NCI-H146 (cell line): ENCODE measurements at regions not wholly inside any gene's neighbourhood (a gene's known extent, or its start where the extent isn't known, plus 50 kb on each side); places are given as distances from the start of the nearest gene placed in this dataset.
"Not testable (repeated sequence)": the region's sequence is repeated elsewhere in the genome, so short reads cannot be mapped to it uniquely, and the experiment has no call there.

Experiments used
- DNase-seq: peaks from one replicate; lab custom pipeline; 2025; lab: John Stamatoyannopoulos, UW

DNA sequence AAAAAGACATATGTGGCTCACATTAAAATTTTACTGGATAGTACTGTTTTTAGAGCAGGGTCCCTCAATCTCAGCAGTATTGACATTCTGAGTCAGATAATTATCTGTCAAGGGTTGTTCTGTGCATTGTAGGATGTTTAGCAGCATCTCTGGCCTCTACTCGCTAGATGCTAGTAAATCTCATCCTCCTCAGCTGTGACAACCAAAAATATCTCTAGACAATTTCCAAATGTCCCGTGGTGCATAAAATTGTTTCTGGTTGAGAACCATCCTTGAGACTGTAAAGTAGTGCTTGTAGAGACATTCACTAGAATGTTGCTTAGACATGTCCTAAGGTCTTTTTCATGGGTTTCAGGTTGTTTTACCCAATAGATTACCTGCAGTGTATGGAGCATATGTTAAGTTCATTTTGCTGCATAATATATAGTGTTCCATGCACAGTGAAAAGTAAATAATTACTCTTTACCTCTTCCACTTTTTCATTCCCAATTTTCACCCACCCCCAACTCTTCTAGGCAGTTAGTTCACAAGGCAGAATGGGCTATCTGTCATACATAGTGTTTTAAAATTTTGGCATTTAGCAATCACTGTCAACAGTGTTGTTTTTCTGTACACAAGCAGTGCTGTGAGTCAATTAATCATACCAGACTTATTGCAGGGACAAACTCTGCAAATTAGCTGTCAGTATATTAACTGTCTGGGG is 200.2 kb upstream of the SLC38A2 start:
- DNase-seq = no peak

DNA sequence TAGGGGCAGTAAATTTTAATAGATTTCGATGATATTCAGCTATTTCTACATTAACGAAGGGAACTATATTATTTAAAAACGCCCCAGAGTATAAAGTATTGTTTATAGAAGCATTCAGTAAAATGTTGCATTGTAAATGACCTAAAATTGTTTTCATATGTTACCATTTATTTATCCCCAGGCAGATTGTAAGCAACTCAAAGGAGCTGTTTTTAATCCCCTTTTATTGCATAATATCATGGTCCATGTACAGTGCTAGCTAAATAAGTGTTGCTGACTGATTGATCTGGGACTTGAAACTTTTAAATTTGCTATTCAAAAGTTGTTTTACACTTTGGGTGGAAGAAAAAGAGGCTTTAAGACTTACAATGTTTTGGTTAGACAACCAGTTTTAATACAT is 199.0 kb upstream of the SLC38A2 start:
- no peak for DNase-seq

GRCh38 chr12:46569826-46570439 is 197.4 kb upstream of the SLC38A2 start:
- DNase-seq = no peak

GRCh38 chr12:46567667-46568066 is 195.1 kb upstream of the SLC38A2 start:
- DNase-seq = no peak

GRCh38 chr12:46562625-46563225 is 190.2 kb upstream of the SLC38A2 start:
- no peak for DNase-seq

GRCh38 chr12:46561769-46562624 is 189.4 kb upstream of the SLC38A2 start:
- DNase-seq = not testable (repeated sequence)

- no peak for DNase-seq
Measured at GRCh38 chr12:46560874-46561273, 188.3 kb upstream of the SLC38A2 start.

DNA sequence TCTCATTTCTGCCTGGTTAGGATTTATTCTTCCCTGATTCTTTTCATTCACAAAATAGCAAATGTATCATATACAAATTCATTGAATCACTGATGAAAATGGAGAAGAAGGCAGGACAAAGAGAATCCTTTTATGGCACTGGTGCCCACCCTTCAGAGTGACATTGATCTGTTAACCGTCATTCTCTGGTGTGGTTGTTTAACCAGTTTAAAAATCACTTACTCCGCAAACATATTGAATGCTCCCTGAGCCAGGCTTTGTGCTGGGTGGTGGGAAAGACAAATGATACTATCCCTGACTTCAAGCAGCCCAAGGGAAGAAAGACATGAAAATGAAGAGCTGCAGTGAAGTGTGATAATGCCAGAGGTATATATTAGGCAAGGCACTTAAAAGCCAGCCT is 187.5 kb upstream of the SLC38A2 start:
- no peak for DNase-seq

GRCh38 chr12:46559311-46559710 is 186.7 kb upstream of the SLC38A2 start:
- no peak for DNase-seq

DNA sequence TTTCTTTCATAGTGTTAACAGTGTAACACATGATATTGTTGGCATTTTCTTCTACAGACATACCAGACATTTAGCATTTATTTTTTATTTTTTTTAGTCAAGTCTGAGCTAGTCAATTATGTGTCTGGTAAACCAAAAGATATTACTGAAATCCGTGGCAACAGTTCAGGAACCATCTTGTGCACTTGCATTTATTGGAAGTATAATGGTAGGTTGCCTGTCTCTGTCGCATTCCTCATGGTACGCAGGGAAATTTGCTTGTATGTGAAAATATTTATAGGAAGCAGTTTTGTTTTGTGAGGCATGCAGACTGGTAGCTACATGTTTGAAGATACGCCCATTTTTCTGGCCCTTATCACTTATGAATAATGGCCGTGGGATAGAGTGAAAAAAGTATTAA is 186.1 kb upstream of the SLC38A2 start:
- no peak for DNase-seq

DNA sequence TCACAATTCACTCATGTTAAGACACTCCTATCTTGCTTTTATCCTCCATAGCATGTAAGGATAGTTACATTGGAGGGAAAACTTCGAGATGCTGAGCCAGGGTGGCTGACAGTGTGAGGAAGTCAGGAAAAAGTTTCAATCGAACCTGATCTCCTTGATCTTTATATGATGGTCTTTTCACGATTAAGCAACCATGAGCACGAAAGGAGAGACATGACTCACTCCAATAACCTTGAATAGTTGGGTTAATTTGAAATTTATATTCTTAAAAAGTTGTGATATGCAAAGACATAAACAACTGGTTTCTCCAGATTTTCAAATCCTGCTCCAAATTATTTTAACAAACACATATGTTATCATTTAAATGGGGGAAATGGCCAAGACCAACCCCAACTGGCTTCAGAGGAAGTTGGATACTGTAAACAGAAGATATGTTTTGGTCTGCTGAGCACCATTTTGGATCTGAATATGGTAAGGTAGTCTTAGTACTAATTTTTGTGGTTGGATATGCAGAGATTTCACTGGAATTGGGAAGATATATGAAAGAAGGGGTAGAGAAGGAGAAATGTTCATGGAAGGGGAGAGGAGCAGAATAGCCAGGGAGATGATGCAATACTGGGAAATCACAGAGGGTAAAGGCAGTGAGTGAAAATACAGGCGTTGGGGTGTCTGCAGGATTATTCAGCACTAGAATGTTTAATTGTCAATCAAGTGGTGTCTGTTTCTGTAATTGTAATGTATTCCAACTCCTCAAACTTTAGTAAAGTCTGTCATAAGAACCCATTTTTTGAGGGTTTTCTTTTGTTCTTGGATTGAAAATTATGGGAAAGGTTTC is 185.2 kb upstream of the SLC38A2 start:
- DNase-seq = no peak

DNA sequence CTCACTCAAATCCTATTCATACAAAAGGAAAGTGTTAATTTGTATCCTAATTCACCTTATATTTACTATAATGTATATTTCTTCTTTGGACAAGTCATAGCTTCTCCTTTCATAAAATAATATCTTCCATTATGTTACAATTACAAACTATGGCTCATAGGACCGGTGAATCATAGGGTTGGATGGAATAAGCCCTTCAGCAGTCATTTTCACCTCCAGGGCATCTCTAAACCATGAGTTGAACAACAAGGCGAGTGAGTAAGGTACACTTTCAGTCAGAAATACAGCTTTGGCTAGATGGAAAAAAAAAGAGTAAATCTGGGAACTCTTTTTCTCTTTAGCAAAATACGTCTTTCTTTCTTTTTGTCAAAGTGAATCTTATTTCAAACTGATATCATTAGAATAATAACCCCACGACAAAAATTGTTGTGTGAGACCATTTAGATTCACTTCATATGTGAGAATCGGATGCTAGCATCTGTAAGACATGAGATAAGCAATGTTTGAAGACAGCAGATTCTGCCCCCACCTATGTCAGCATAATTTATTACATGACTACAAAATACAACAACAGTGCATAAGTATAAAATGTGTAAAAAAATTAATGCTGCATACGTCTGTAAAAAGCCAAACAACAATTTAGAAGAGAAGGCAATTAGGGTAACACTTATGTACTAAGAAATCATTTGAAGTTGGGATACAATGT is 184.4 kb upstream of the SLC38A2 start:
- no peak for DNase-seq

- no peak for DNase-seq
Measured at GRCh38 chr12:46556105-46556559, 183.6 kb upstream of the SLC38A2 start.

- DNase-seq = no peak
Measured at GRCh38 chr12:46555406-46555852, 182.9 kb upstream of the SLC38A2 start.

GRCh38 chr12:46554460-46554859 is 181.9 kb upstream of the SLC38A2 start:
- no peak for DNase-seq

DNA sequence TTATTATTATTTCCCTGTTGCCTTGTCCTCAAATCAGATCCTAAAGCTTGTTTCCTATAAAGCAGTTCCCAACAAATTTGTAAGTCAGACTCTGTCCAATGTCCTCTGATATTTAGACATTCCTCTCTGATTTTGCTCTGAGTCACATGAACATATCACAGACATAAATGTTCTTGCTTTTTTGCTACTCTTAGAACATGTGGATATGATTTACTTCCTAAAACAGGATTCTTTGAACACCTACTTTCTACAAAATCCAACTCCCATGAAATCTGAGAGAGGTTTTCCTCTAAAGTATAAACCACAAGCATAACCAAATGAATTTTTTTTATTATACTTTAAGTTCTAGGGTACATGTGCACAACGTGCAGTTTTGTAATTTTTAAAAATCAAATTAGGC is 181.3 kb upstream of the SLC38A2 start:
- no peak for DNase-seq

- DNase-seq = no peak
Measured at GRCh38 chr12:46553266-46553665, 180.7 kb upstream of the SLC38A2 start.

GRCh38 chr12:46550266-46550879 is 177.8 kb upstream of the SLC38A2 start:
- no peak for DNase-seq

DNA sequence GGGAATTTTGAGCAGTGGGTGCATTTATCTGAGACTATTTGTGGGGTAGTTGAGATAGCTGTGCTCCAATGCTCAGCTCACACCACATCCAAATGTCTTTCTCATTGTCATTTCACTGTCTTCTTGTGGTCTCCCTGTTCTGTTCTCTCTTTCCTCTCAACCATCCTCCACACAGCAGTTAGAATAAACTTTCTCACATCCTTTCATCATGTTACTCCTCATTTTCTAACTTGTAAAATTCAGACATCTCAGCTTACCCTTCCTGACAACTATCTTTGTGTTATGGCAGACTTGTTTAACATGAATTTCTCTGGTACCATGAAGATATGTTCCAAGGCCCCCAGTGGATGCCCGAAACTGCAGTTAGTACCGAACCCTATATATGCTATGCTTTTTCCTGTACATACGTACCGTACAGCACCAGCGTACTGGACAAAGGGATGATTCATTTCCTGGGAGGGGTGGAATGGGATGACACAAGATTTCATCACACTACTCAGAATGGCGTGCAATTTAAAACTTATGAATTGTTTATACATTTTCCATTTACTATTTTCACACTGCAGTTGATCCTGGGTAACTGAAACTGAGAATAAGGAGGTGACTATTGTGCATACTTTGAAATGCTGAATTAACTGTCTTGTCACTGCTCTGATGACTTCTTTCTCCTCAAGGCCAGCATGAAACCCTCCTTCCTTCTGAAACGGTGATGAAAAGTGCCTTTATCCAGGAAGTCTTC is 177.1 kb upstream of the SLC38A2 start:
- no peak for DNase-seq

- DNase-seq = no peak
Measured at GRCh38 chr12:46548605-46549071, 176.1 kb upstream of the SLC38A2 start.
